Left lobe of liver (tissue), 2 donors: ENCODE measurements at regions not wholly inside any gene's neighbourhood (a gene's known extent, or its start where the extent isn't known, plus 50 kb on each side); places are given as distances from the start of the nearest gene placed in this dataset.

Experiments
- ATAC-seq: fragments of 200-7000 bp; cut with Tn5 transposase; one replicate; pipeline ENCODE4 v1.9.1; 2020; ENCODE audit warnings: mild to moderate bottlenecking, moderate library complexity
- DNase-seq: peaks from one replicate; pipeline ENCODE4 v3.0.0-alpha.2; 2020; ENCODE audit warnings: low spot score
- donor health status: DM: no; HTN: no; CAD: no; lungs with moderate emphysema.
- donor health status: DM: no; HTN: yes; CAD: no.

DNA sequence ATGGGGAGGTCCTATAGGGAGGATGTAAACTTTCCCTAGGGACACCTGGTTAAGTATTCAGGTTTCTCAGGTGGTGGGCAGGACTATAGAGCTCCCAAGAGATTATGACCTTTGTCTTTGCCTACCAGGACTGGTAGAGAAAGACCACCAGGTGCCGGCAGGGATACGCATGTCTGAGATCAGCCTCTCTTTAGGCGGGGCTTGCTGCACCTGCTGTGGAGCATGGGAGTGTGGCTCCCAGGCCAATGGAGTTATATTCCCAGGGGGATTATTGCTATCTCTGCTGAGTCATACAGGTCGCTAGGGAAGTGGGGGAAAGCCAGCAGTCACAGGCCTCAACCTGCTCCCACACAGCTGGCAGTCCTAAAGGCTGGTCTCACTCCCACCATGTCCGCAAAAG lies 280.5 kb upstream of the MMS22L start:
- ATAC-seq (no peak), DNase-seq (no peak)

DNA sequence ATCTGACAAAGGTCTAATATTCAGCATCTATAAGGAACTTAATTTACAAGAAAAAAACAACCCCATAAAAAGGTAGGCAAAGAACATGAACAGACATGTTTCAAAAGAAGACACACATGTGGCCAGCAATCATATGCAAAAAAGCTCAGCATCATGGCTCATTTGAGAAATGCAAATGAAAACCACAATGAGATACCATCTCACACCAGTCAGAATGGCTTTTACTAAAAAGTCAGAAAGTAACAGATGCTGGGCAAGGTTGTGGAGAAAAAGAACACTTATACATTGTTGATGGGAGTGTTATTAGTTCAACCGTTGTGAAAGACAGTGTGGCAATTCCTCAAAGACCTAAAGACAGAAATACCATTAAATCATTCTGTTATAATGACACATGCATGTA lies 289.9 kb upstream of the MMS22L start:
- ATAC-seq: no peak
- no peak for DNase-seq

DNA sequence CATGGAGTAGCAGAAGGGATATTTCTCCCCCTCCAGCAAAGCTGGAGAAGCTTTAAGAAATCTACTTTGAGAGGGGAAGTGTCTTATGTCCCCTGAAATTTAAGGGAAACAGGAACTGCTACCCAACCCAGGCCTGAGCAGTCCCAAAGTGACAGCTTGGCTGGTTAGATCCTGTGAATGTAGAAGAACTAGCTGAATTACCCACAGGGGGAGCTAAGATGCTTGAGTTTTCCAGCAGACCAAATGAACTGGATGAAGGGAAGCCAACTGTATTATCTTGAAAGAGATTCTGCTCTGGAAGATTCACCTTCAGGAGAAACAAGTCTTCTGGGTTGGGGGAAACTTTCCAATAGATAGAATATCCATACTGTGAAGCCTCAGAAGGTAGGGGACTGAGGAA lies 303.3 kb upstream of the MMS22L start:
- no peak for DNase-seq

GRCh38 chr6:97591955-97592354 lies 308.9 kb upstream of the MMS22L start:
- no peak for DNase-seq
- ATAC-seq: no peak

More for the DNA sequence above, 303.3 kb upstream of the MMS22L start:
- ATAC-seq: no peak

- ATAC-seq: no peak
- DNase-seq: no peak
Measured at GRCh38 chr6:97594844-97595243, 311.8 kb upstream of the MMS22L start.

DNA sequence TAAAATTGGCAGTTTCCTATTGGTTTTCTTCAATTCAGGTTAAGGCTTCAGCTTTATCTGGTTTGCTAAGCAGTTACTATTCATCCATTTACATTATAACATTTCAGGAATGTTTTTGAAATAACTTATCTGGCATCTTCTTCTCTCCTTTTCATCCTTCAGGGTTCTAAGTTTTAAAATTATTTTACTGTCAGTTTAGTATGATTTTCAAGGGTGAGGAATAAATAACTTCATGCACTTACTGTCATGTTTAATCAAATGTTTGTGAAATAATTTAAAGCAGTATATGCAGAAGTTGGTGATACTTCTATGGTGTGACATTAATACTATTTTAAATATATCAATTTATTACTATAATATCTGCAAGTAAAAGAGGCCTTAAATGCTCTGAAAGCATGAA lies 338.1 kb upstream of the MMS22L start:
- DNase-seq: no peak
- ATAC-seq: no peak

- DNase-seq: no peak
- ATAC-seq: no peak
Measured at GRCh38 chr6:97626671-97627441, 343.8 kb upstream of the MMS22L start.

DNA sequence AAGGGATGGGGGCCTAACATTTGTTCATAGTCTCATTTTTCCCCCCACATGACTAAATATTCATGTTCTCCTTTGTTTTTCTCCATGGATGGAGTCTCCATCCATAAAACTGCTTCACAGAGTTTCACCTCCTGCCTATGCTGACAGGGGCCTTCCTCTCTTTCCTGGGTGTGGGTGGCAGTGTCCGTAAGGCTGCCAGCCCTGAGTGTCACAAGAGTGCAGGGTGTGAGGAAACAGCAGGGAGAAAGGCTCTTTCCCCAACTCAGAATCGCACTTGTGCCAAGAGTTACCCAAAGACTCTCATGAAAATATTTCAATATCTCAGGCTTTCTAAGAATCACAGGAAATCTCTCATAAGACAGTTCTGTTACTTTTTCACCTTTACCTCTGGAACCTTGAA lies 346.2 kb upstream of the MMS22L start:
- ATAC-seq (no peak), DNase-seq (no peak)

DNA sequence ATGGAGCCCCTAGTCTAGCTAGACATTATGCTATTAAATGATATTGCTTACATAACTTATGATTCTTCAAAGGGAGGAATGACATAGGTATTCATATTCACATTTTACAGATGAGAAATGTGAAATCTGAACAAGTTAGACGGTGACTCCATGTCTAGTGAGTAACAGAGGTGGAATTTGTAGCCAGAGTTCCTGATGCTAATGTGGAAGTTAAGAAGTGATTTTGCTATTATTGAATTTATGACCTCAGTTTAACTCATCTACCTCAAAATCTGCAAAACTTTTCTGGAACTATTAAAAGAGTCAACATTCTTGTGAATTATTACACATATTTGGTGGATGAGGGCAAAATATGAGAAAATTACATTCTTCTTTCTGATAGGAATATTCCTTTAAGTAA lies 347.6 kb upstream of the MMS22L start:
- no peak for ATAC-seq
- no peak for DNase-seq

DNA sequence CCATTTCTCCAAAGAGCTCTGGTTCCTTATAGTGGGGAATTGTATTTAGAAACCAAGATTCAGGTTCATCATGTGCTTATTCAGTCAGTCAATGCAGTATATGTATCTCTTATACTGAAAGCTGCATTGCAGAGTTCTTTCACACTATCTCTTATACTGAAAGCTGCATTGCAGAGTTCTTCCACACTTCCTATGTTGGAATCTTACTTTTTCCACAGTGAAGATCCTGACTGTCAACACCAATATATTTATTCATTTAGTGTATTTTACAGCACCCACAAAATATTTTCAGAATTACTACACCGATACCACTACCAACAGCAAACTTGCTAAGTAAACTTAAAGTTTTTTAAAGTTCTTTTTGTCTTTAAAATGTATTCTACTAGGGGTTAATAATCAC lies 349.3 kb upstream of the MMS22L start:
- DNase-seq: no peak
- ATAC-seq: no peak

- no peak for ATAC-seq
Measured at GRCh38 chr6:97639702-97640101, 356.7 kb upstream of the MMS22L start.

GRCh38 chr6:97644353-97644752 lies 361.3 kb upstream of the MMS22L start:
- ATAC-seq (no peak), DNase-seq (no peak)

More at GRCh38 chr6:97639702-97640101, 356.7 kb upstream of the MMS22L start:
- no peak for DNase-seq

DNA sequence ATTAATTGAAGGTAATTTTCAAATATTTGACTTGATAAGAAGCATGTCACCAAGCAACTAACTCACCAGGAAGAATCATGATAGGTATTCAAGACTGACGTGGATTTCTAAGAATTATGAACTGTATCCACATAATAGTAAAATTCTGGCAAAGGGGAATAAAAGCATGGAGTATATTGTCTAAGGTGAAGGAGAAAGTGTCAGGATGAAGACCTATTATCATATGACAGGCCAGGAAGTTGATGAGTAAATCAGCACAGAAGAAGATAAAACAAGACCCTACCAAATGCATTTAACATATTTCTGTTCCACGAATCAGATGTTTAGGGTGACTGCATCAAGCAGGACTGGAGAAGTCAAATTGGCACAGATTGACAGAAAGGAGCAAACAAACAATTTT lies 362.7 kb upstream of the MMS22L start:
- no peak for ATAC-seq
- DNase-seq: no peak

- ATAC-seq: no peak
Measured at GRCh38 chr6:97653076-97653475, 370.1 kb upstream of the MMS22L start.

DNA sequence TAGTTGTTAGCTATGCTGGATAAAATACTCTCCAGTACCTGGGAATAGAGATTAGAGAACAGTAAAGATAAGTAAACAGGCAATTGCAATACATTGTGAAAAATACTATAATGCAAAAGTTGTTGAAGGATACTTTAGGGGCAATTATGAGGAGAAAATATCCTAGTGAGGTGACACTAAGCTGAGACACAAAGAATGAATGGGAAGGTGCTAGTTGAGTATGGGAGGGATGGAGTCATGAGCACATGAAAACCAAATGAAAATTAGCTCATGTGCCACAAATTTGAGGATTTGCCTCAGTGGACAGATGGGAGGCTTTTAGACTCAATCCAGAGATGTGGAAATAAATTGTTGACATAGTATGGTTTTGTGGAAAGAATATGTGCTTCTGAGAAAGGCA lies 370.5 kb upstream of the MMS22L start:
- no peak for ATAC-seq
- no peak for DNase-seq

More at GRCh38 chr6:97653076-97653475, 370.1 kb upstream of the MMS22L start:
- no peak for DNase-seq

DNA sequence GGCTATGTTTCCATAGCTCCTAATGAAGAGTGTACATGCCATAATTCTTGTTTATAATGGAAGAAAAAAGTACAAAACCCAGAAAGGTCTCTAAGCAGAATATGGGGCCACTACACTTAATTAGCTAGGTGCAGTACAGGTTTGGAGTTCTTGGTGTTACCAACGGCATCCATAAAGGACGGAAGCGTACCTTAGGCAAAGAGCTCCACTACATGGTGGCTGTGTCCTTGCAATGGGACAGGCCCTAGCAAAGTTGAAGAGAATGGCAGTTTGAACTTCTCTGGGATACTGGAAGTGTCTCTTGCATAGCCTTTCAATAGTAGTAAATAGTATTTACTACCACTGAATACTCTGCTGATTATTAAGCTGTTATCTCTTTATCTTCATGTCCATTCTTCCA lies 371.7 kb upstream of the MMS22L start:
- ATAC-seq: no peak
- DNase-seq: no peak

DNA sequence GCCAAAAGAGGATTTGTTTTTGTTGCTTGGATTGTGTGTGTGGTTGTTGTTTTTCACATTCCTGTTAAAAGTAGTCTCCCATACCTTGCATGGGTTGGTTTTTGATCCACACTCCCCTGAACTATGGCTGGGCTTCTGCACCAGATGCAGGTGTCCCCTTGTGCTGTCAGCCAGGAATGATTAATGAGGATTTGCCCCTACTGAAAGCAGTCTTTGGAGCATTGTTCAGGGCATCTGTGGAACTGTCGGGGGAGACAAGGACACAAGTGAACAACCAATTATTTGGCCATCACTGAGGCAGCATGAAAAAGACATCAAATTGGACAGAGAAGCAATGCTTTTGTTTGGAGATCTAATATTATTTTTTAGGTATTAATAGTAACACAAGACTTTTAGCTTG lies 373.2 kb upstream of the MMS22L start:
- ATAC-seq: no peak

DNA sequence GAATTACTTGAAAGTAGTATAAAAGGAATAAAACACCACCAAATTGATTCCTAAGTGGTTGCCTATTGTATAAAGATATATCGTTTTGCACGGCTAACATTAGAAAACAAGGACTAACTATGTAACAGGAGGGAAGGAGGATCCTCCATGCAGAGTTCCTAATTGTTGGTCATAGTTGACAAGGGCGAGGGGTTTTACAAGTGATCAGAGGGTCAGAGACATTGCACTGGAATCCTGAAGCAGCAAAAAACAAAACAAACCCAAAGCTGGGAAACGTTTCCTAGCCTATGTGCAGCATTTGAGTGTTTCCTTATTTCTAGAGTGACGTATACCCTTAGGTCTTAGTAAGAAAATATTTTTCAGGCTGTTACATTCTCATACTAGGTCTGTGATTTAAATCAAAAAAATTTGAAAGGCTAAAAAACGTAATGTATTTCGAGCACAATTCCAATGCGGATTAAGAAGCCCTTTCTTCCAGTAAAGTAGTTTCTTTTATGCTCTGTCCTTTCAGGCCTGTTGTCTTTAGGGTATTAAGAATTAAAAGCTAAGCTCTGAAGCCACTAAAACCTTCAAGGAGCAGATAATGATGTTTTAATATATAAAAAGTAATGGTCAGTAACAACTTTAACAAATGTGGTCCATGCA lies 373.8 kb upstream of the MMS22L start:
- DNase-seq: no peak
- no peak for ATAC-seq

More for the DNA sequence above, 373.2 kb upstream of the MMS22L start:
- DNase-seq: no peak

GRCh38 chr6:97658090-97658489 lies 375.1 kb upstream of the MMS22L start:
- ATAC-seq: no peak

GRCh38 chr6:97663252-97663651 lies 380.2 kb upstream of the MMS22L start:
- DNase-seq (no peak), ATAC-seq (no peak)

More at GRCh38 chr6:97658090-97658489, 375.1 kb upstream of the MMS22L start:
- no peak for DNase-seq

- no peak for ATAC-seq
Measured at GRCh38 chr6:97665446-97665845, 382.4 kb upstream of the MMS22L start.

GRCh38 chr6:97666889-97667288 lies 383.9 kb upstream of the MMS22L start:
- DNase-seq: no peak
- ATAC-seq: no peak

More at GRCh38 chr6:97665446-97665845, 382.4 kb upstream of the MMS22L start:
- DNase-seq: no peak

GRCh38 chr6:97668716-97669115 lies 385.7 kb upstream of the MMS22L start:
- DNase-seq (no peak), ATAC-seq (no peak)
